Uterus (tissue), 3 donors: ENCODE measurements at regions not wholly inside any gene's neighbourhood (a gene's known extent, or its start where the extent isn't known, plus 50 kb on each side); places are given as distances from the start of the nearest gene placed in this dataset.

ENCODE experiments used
- DNase-seq, 2 donors: peaks; one replicate each; pipeline ENCODE4 v3.0.0-alpha.2; 2019 to 2020
- H3K27ac ChIP-seq, 2 donors: fragments of 200-600 bp; sonication (generic); 1 replicate in 1 of 2; 2 replicates in 1 of 2; pipeline ENCODE4 v1.5.1; 2016 to 2018
- H3K27me3 ChIP-seq, 2 donors: fragments of 200-600 bp; sonication (generic); one replicate each; pipeline ENCODE4 v1.5.1; 2018 to 2019; ENCODE audit warnings: control low read depth in 1 of 2
- H3K36me3 ChIP-seq, 2 donors: fragments of 200-600 bp; sonication (generic); one replicate each; pipeline ENCODE4 v1.5.1; 2019; ENCODE audit warnings: control low read depth in 1 of 2
- H3K4me1 ChIP-seq, 2 donors: fragments of 200-600 bp; sonication (generic); one replicate each; pipeline ENCODE4 v1.5.1; 2018 to 2019; ENCODE audit warnings: control low read depth in 1 of 2
- H3K4me3 ChIP-seq, 2 donors: fragments of 200-600 bp; sonication (generic); 1 replicate in 1 of 2; 2 replicates in 1 of 2; pipeline ENCODE4 v1.5.1; 2018 to 2019; ENCODE audit warnings: mild to moderate bottlenecking in 1 of 2
- H3K9me3 ChIP-seq, 2 donors: fragments of 200-600 bp; sonication (generic); one replicate each; pipeline ENCODE4 v1.5.1; 2019; ENCODE audit warnings: control low read depth in 1 of 2
- POLR2A ChIP-seq, 2 donors: fragments of 450-650 bp; IDR thresholded peaks; one replicate each; pipeline ENCODE4 v1.6.1; 2016; ENCODE audit warnings: antibody characterized with exemption in 2 of 2, mild to moderate bottlenecking in 1 of 2, moderate library complexity in 1 of 2
- intact Hi-C: fragments of 100-400 bp; cut with DNase I; formaldehyde crosslinking; loops from one replicate; pipeline ENCODE4 v1.15.1; 2023; ENCODE audit warnings: low total_unique reads
- TF ChIP-seq, protein P1 (sequence below), 4 experiments: fragments of 200-600 bp in 2 of 4; fragments of 450-650 bp in 2 of 4; sonication (generic) in 2 of 4; IDR thresholded peaks; one replicate each; pipeline ENCODE4 v1.5.1; 2016 to 2019; ENCODE audit warnings: antibody characterized with exemption in 4 of 4, mild to moderate bottlenecking in 2 of 4, moderate library complexity in 1 of 4
- donor health status: DM: yes; HTN: yes; CAD: no.

- intact Hi-C loops, result no loop called here
Measured at GRCh38 chr14:85732031-85732430, 202.1 kb downstream of the FLRT2 start.

DNA sequence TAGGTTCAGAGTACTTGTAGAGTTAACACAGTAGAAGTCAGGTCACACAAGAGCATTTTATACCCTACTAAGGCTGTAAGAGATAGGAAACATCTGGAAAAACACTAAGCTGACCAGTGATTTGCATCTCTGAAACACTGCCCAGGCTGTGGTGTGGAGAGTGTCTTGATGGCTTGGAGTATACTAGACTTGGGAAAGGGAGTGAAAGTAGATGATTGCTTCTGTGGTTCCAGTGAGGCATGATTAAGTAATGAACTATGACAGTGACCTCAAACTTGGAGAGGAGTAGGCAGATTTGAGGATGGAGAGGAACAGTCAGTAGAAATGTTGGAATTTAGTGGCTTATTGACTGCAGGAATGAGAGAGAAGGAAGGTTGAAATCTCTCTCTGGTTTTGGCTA lies 201.2 kb downstream of the FLRT2 start:
- Histone ChIP-seq H3K27ac (no peak overlapping the region), H3K4me1 (no peaks in the 10 kb centered on the region), H3K4me3 (no peak overlapping the region), H3K27me3 (no peaks in the 10 kb centered on the region), H3K9me3 (no peaks in the 10 kb centered on the region), H3K36me3 (no peaks in the 10 kb centered on the region)
- intact Hi-C loops, result no loop called here
- TF ChIP-seq POLR2A (IDR thresholded peaks at IDR 0.05), result no peak
- TF ChIP-seq, protein P1, sequence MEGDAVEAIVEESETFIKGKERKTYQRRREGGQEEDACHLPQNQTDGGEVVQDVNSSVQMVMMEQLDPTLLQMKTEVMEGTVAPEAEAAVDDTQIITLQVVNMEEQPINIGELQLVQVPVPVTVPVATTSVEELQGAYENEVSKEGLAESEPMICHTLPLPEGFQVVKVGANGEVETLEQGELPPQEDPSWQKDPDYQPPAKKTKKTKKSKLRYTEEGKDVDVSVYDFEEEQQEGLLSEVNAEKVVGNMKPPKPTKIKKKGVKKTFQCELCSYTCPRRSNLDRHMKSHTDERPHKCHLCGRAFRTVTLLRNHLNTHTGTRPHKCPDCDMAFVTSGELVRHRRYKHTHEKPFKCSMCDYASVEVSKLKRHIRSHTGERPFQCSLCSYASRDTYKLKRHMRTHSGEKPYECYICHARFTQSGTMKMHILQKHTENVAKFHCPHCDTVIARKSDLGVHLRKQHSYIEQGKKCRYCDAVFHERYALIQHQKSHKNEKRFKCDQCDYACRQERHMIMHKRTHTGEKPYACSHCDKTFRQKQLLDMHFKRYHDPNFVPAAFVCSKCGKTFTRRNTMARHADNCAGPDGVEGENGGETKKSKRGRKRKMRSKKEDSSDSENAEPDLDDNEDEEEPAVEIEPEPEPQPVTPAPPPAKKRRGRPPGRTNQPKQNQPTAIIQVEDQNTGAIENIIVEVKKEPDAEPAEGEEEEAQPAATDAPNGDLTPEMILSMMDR (IDR thresholded peaks at IDR 0.05), result no peak
- DNase-seq, result peak; percentile 15 to 32

More at GRCh38 chr14:85732031-85732430, 202.1 kb downstream of the FLRT2 start:
- Histone ChIP-seq H3K9me3 (no peaks in the 10 kb centered on the region), H3K4me3 (no peak overlapping the region), H3K27me3 (no peaks in the 10 kb centered on the region), H3K27ac (no peak overlapping the region), H3K4me1 (no peaks in the 10 kb centered on the region), H3K36me3 (no peaks in the 10 kb centered on the region)
- no peak for TF ChIP-seq POLR2A (IDR thresholded peaks at IDR 0.05)
- TF ChIP-seq, protein P1 (IDR thresholded peaks at IDR 0.05), result no peak
- no peak for DNase-seq

GRCh38 chr14:85728476-85729065 lies 198.6 kb downstream of the FLRT2 start:
- Histone ChIP-seq H3K27ac (no peak overlapping the region), H3K9me3 (no peaks in the 10 kb centered on the region), H3K4me3 (no peak overlapping the region), H3K27me3 (no peaks in the 10 kb centered on the region), H3K36me3 (no peaks in the 10 kb centered on the region), H3K4me1 (no peaks in the 10 kb centered on the region)
- DNase-seq, result no peak
- intact Hi-C loops, result no loop called here
- TF ChIP-seq, protein P1 (IDR thresholded peaks at IDR 0.05), result no peak

DNA sequence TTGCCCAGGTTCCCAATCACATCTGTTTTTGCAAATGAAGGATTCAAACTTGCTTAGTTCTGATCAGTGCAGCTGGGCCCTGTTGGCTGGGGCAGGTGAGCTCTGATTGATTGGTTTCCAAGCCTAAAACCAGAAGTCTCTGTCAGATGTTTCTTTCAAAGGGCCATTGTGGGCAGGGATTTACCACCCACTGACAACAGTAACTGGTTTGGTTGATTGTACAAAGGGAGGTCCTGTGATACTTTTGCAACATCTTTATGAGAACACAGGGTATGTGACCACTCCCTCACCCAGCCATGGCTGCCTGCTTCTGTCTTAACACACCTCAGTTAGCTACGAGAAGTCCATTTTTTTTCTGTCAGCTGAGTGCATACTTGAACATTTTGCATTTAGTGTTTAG lies 184.1 kb downstream of the FLRT2 start:
- no peaks in the 10 kb centered on the region for H3K4me1 ChIP-seq
- no peak overlapping the region for H3K4me3 ChIP-seq
- no peaks in the 10 kb centered on the region for H3K9me3 ChIP-seq
- intact Hi-C loops, result no loop called here
- H3K27me3 ChIP-seq, result no peaks in the 10 kb centered on the region
- no peak for TF ChIP-seq POLR2A (IDR thresholded peaks at IDR 0.05)
- TF ChIP-seq, protein P1 (IDR thresholded peaks at IDR 0.05), result no peak
- H3K36me3 ChIP-seq, result no peaks in the 10 kb centered on the region
- DNase-seq, result no peak
- H3K27ac ChIP-seq, result no peak overlapping the region

DNA sequence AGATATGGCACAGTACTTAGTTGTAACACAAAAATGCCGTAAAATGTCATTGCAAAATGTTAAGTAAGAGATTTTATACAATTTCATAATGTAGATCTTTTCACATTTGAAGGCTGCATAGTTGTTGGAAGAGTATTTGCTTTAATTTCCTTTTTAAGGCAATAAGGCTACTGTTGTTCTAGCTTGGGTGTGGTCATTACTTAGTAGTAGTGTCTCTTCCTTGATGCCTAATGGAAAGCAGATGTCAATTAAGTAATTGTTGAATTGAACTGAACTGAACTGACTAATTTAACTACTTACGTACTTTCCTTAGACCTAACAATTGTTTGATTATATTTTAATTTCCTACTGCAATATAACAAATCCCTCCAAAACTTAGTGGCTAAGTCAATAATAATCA lies 181.7 kb downstream of the FLRT2 start:
- H3K4me1 ChIP-seq, result no peaks in the 10 kb centered on the region
- H3K27ac ChIP-seq, result no peak overlapping the region
- intact Hi-C loops, result no loop called here
- no peaks in the 10 kb centered on the region for H3K9me3 ChIP-seq
- no peak for TF ChIP-seq POLR2A (IDR thresholded peaks at IDR 0.05)
- TF ChIP-seq, protein P1 (IDR thresholded peaks at IDR 0.05), result no peak
- DNase-seq, result no peak
- no peaks in the 10 kb centered on the region for H3K27me3 ChIP-seq
- no peak overlapping the region for H3K4me3 ChIP-seq
- no peaks in the 10 kb centered on the region for H3K36me3 ChIP-seq
